HG02759 (cell line): ENCODE measurements at regions not wholly inside any gene's neighbourhood (a gene's known extent, or its start where the extent isn't known, plus 50 kb on each side); places are given as distances from the start of the nearest gene placed in this dataset.
"Not testable (repeated sequence)": the region's sequence is repeated elsewhere in the genome, so short reads cannot be mapped to it uniquely, and the experiment has no call there.

Experiments
- ATAC-seq: cut with Tn5 transposase; IDR thresholded peaks from one replicate; pipeline ENCODE4 v1.9.1; 2021; ENCODE audit warnings: mild to moderate bottlenecking, moderate library complexity; ENCODE audit not compliant: unreplicated experiment

GRCh38 chr1:81547261-81547911, 253.3 kb upstream of the ADGRL2 start:
- ATAC-seq: peak; percentile 9

GRCh38 chr1:81545734-81546133, 255.0 kb upstream of the ADGRL2 start:
- ATAC-seq: no peak

- ATAC-seq: no peak
Measured at GRCh38 chr1:81543764-81544163, 257.0 kb upstream of the ADGRL2 start.

- no peak for ATAC-seq
Measured at GRCh38 chr1:81542196-81542595, 258.5 kb upstream of the ADGRL2 start.

GRCh38 chr1:81540216-81540615, 260.5 kb upstream of the ADGRL2 start:
- ATAC-seq: no peak

- no peak for ATAC-seq
Measured at GRCh38 chr1:81529014-81529413, 271.7 kb upstream of the ADGRL2 start.

- ATAC-seq: no peak
Measured at GRCh38 chr1:81525085-81525484, 275.6 kb upstream of the ADGRL2 start.

GRCh38 chr1:81519987-81520386, 280.7 kb upstream of the ADGRL2 start:
- ATAC-seq: no peak

- ATAC-seq: no peak
Measured at GRCh38 chr1:81517987-81518386, 282.7 kb upstream of the ADGRL2 start.

- ATAC-seq: no peak
Measured at GRCh38 chr1:81513796-81514354, 286.9 kb upstream of the ADGRL2 start.

GRCh38 chr1:81512252-81513003, 288.3 kb upstream of the ADGRL2 start:
- ATAC-seq: no peak

- ATAC-seq: no peak
Measured at GRCh38 chr1:81511281-81511680, 289.5 kb upstream of the ADGRL2 start.

- no peak for ATAC-seq
Measured at GRCh38 chr1:81510701-81511100, 290.0 kb upstream of the ADGRL2 start.

GRCh38 chr1:81509594-81509993, 291.1 kb upstream of the ADGRL2 start:
- ATAC-seq: no peak

GRCh38 chr1:81506699-81507098, 294.0 kb upstream of the ADGRL2 start:
- no peak for ATAC-seq

GRCh38 chr1:81505831-81506230, 294.9 kb upstream of the ADGRL2 start:
- ATAC-seq: peak; percentile 80

GRCh38 chr1:81504820-81505219, 295.9 kb upstream of the ADGRL2 start:
- not testable (repeated sequence) for ATAC-seq

GRCh38 chr1:81502705-81503104, 298.0 kb upstream of the ADGRL2 start:
- ATAC-seq: not testable (repeated sequence)

GRCh38 chr1:81501485-81501884, 299.2 kb upstream of the ADGRL2 start:
- not testable (repeated sequence) for ATAC-seq

GRCh38 chr1:81499487-81499886, 301.2 kb upstream of the ADGRL2 start:
- ATAC-seq: no peak

- no peak for ATAC-seq
Measured at GRCh38 chr1:81498471-81499462, 302.0 kb upstream of the ADGRL2 start.
